ENCODE measurements at regions not wholly inside any gene's neighbourhood (a gene's known extent, or its start where the extent isn't known, plus 50 kb on each side); places are given as distances from the start of the nearest gene placed in this dataset.

- H3K27ac Mint-ChIP-seq = no peak overlapping the region
- H3K36me3 Mint-ChIP-seq (ENCODE audit: low read depth) = no peaks in the 10 kb centered on the region
- no peak overlapping the region for H3K4me3 Mint-ChIP-seq
- TF ChIP-seq CTCF (conservative IDR thresholded peaks at IDR 0.05) = no peak
- 93 to 96% methylated on average over 4 of the region's 5 CpGs for WGBS, 2 experiments (ENCODE audit: insufficient coverage in 1 of 2, insufficient read length in 1 of 2)
- peaks cover 14% of the 10 kb centered on the region for H3K4me1 Mint-ChIP-seq
- Histone ChIP-seq H3K27ac (ENCODE audit: low read depth, low read length) (no peak overlapping the region), H3K27me3 (ENCODE audit: control insufficient read depth, insufficient read depth, low read length, poor library complexity, severe bottlenecking) (no peaks in the 10 kb centered on the region), H3K4me1 (ENCODE audit: control insufficient read depth, insufficient read depth, low read length) (peaks cover 3% of the 10 kb centered on the region), H3K4me3 (ENCODE audit: low read length) (no peak overlapping the region), H3K9ac (ENCODE audit: extremely low read depth, low read length, poor library complexity, severe bottlenecking) (no peak overlapping the region), H3K9me3 (ENCODE audit: control insufficient read depth, low read length) (no peaks in the 10 kb centered on the region), H3K36me3 (ENCODE audit: control insufficient read depth, insufficient read depth, low read length) (no peaks in the 10 kb centered on the region)
- H3K9me3 Mint-ChIP-seq = no peaks in the 10 kb centered on the region
- H3K27me3 Mint-ChIP-seq (ENCODE audit: insufficient read depth) = peaks cover 3% of the 10 kb centered on the region
- DNase-seq = no peak
These were observed 2108.8 kb upstream of the PIK3C3 start for GRCh38 chr18:39846265-39846664.

GRCh38 chr18:39845631-39846030 lies 2109.4 kb upstream of the PIK3C3 start:
- no peak overlapping the region for H3K9ac ChIP-seq (ENCODE audit: extremely low read depth, low read length, poor library complexity, severe bottlenecking)
- Mint-ChIP-seq H3K36me3 (ENCODE audit: low read depth) (no peaks in the 10 kb centered on the region), H3K4me3 (no peak overlapping the region), H3K27ac (no peak overlapping the region), H3K4me1 (peaks cover 21% of the 10 kb centered on the region), H3K27me3 (ENCODE audit: insufficient read depth) (peaks cover 10% of the 10 kb centered on the region), H3K9me3 (no peaks in the 10 kb centered on the region)
- H3K9me3 ChIP-seq (ENCODE audit: control insufficient read depth, low read length) = no peaks in the 10 kb centered on the region
- no peaks in the 10 kb centered on the region for H3K36me3 ChIP-seq (ENCODE audit: control insufficient read depth, insufficient read depth, low read length)
- TF ChIP-seq CTCF (conservative IDR thresholded peaks at IDR 0.05) = no peak
- no peak for DNase-seq
- H3K27ac ChIP-seq (ENCODE audit: low read depth, low read length) = no peak overlapping the region
- H3K4me1 ChIP-seq (ENCODE audit: control insufficient read depth, insufficient read depth, low read length) = peaks cover 3% of the 10 kb centered on the region
- 90% methylated on average over 1 of the region's 1 CpG; no CpG with 5 or more reads in 1 of the 2 experiments for WGBS, 2 experiments (ENCODE audit: insufficient coverage in 1 of 2, insufficient read length in 1 of 2)
- H3K4me3 ChIP-seq (ENCODE audit: low read length) = no peak overlapping the region
- H3K27me3 ChIP-seq (ENCODE audit: control insufficient read depth, insufficient read depth, low read length, poor library complexity, severe bottlenecking) = no peaks in the 10 kb centered on the region

- 91 to 100% methylated on average over 1 to 2 of the region's 2 CpGs for WGBS, 2 experiments (ENCODE audit: insufficient coverage in 1 of 2, insufficient read length in 1 of 2)
These were observed 2109.9 kb upstream of the PIK3C3 start for GRCh38 chr18:39845106-39845505.

More at GRCh38 chr18:39845106-39845505, 2109.9 kb upstream of the PIK3C3 start:
- Histone ChIP-seq H3K4me3 (ENCODE audit: low read length) (no peak overlapping the region), H3K9ac (ENCODE audit: extremely low read depth, low read length, poor library complexity, severe bottlenecking) (no peak overlapping the region), H3K27ac (ENCODE audit: low read depth, low read length) (no peak overlapping the region), H3K36me3 (ENCODE audit: control insufficient read depth, insufficient read depth, low read length) (no peaks in the 10 kb centered on the region), H3K27me3 (ENCODE audit: control insufficient read depth, insufficient read depth, low read length, poor library complexity, severe bottlenecking) (no peaks in the 10 kb centered on the region), H3K4me1 (ENCODE audit: control insufficient read depth, insufficient read depth, low read length) (peaks cover 3% of the 10 kb centered on the region), H3K9me3 (ENCODE audit: control insufficient read depth, low read length) (no peaks in the 10 kb centered on the region)
- Mint-ChIP-seq H3K36me3 (ENCODE audit: low read depth) (no peaks in the 10 kb centered on the region), H3K27me3 (ENCODE audit: insufficient read depth) (peaks cover 12% of the 10 kb centered on the region), H3K4me3 (no peak overlapping the region), H3K27ac (no peak overlapping the region), H3K9me3 (no peaks in the 10 kb centered on the region), H3K4me1 (peaks cover 22% of the 10 kb centered on the region)
- no peak for TF ChIP-seq CTCF (conservative IDR thresholded peaks at IDR 0.05)
- DNase-seq = no peak

All from endodermal cell (in vitro differentiated cells).